Left lung (tissue), 4 donors: ENCODE measurements at regions not wholly inside any gene's neighbourhood (a gene's known extent, or its start where the extent isn't known, plus 50 kb on each side); places are given as distances from the start of the nearest gene placed in this dataset.
"Not testable (repeated sequence)": the region's sequence is repeated elsewhere in the genome, so short reads cannot be mapped to it uniquely, and the experiment has no call there.

ENCODE experiments used
- ATAC-seq: fragments of 200-7000 bp; cut with Tn5 transposase; one replicate; pipeline ENCODE4 v1.9.1; 2020; ENCODE audit warnings: moderate library complexity
- DNase-seq, 4 donors: peaks; one replicate each; pipeline ENCODE4 v3.0.0-alpha.2; 2013 to 2020
- H3K27ac ChIP-seq, 2 donors: fragments of 200-600 bp; sonication (generic) in 1 of 2; one replicate each; pipeline versions ENCODE4 v1.5.0 to v1.8.0; 2020 to 2021
- H3K27me3 ChIP-seq, 2 donors: fragments of 200-600 bp; sonication (generic) in 1 of 2; one replicate each; pipeline versions ENCODE4 v1.5.0 to v1.8.0; 2020 to 2021
- H3K36me3 ChIP-seq, 2 donors: fragments of 200-600 bp; sonication (generic) in 1 of 2; one replicate each; pipeline versions ENCODE4 v1.5.0 to v1.8.0; 2020 to 2021
- H3K4me1 ChIP-seq, 2 donors: fragments of 200-600 bp; one replicate each; pipeline ENCODE4 v1.8.0; 2021
- H3K4me3 ChIP-seq, 2 donors: fragments of 200-600 bp; sonication (generic) in 1 of 2; one replicate each; pipeline versions ENCODE4 v1.5.0 to v1.8.0; 2020 to 2021; ENCODE audit warnings: mild to moderate bottlenecking in 1 of 2
- H3K9me3 ChIP-seq, 2 donors: fragments of 200-600 bp; sonication (generic) in 1 of 2; one replicate each; pipeline versions ENCODE4 v1.5.0 to v1.8.0; 2020 to 2021
- intact Hi-C, 2 donors: fragments of 100-400 bp; cut with DNase I; formaldehyde crosslinking; loops; one replicate each; pipeline versions ENCODE4 v1.11.2 to v1.14.2; 2022
- TF ChIP-seq, protein P1 (sequence below), 2 donors: fragments of 200-600 bp; sonication (generic) in 1 of 2; IDR thresholded peaks; one replicate each; pipeline versions ENCODE4 v1.5.0 to v1.8.0; 2021; ENCODE audit warnings: antibody characterized with exemption in 2 of 2
- donor health status: DM: no; HTN: yes; CAD: no.
- donor health status: DM: no; HTN: no; CAD: no.

DNA sequence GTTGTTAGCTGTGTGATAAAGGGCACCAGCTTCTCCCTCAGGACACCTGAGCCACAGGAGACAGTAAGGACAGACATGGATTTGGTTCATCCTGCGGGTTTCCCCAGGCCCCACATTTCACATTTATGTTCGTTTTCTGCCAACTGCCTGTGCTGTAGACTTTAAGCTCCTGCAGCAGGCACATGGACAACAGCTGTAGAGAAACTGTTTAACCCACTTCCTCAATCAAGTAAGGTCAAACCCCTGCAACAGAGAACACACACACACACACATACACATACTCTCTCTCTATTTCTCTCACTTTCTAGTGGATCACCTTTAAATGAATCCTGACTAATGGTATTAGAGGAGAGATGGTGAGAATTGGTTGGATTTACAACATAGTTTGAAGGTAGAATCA, 90.7 kb downstream of the C11orf87 start:
- TF ChIP-seq, protein P1, sequence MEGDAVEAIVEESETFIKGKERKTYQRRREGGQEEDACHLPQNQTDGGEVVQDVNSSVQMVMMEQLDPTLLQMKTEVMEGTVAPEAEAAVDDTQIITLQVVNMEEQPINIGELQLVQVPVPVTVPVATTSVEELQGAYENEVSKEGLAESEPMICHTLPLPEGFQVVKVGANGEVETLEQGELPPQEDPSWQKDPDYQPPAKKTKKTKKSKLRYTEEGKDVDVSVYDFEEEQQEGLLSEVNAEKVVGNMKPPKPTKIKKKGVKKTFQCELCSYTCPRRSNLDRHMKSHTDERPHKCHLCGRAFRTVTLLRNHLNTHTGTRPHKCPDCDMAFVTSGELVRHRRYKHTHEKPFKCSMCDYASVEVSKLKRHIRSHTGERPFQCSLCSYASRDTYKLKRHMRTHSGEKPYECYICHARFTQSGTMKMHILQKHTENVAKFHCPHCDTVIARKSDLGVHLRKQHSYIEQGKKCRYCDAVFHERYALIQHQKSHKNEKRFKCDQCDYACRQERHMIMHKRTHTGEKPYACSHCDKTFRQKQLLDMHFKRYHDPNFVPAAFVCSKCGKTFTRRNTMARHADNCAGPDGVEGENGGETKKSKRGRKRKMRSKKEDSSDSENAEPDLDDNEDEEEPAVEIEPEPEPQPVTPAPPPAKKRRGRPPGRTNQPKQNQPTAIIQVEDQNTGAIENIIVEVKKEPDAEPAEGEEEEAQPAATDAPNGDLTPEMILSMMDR (IDR thresholded peaks at IDR 0.05): no peak

DNA sequence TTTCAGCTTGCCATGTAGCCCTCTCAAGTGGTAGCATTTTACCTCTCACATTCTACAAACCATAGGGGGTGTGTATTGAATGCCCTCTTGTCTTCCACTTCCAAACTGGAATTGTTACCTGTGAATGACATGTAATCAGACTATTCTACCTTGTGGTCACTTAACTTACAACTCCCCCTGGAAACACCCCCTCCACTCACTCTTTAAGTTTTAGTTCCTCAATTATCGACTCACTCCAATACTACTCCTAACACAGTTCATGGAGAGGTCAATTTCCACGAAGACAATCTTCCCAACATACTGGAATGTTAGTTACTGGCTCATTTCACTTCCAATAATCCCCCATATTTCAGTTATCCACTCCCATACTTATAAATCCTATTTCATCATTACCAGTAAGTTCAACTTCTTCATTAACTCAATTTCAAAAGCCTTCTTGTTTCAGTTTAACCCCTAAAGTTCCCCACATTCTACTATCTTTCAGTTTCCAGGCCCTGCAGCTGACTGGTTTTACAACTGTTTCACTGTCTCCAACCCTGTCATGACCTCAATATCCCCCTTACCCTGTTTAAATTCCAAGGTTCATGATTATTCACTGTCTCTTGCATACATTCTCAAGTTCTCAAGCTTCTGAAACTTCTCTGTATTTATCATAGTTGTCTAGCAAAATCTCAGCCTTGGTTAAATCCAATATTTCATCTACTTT, 92.5 kb downstream of the C11orf87 start:
- no peak overlapping the region for H3K4me3 ChIP-seq
- TF ChIP-seq, protein P1 (IDR thresholded peaks at IDR 0.05): no peak

More for the DNA sequence above, 90.7 kb downstream of the C11orf87 start:
- Histone ChIP-seq H3K9me3 (no peaks in the 10 kb centered on the region), H3K36me3 (no peaks in the 10 kb centered on the region), H3K4me3 (no peak overlapping the region), H3K27me3 (no peaks in the 10 kb centered on the region), H3K27ac (no peak overlapping the region), H3K4me1 (no peaks in the 10 kb centered on the region)
- intact Hi-C loops: no loop called here
- no peak for DNase-seq
- no peak for ATAC-seq

DNA sequence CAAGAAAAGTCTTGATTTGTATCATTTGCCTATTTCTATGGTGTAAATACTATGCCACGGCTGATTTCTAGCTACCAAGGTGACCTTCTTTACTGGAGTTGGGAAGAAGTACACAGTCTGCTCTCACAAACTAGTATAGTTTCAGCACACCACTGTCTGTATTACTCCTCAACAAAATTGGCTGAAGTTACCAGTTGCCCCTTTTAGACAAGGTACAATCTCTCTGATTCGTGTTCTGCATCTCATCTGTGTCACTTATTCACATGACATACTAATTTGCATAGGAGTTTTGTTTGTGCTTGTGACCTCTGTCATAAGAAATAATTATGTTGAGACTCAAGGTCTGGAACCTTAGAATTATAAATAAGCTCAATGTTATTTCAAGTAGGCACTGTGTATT, 97.3 kb downstream of the C11orf87 start:
- intact Hi-C loops: no loop called here
- DNase-seq (no peak), ATAC-seq (no peak)
- no peak overlapping the region for H3K27ac ChIP-seq
- H3K36me3 ChIP-seq: no peaks in the 10 kb centered on the region
- no peak overlapping the region for H3K4me3 ChIP-seq
- no peaks in the 10 kb centered on the region for H3K9me3 ChIP-seq
- H3K4me1 ChIP-seq: no peaks in the 10 kb centered on the region
- TF ChIP-seq, protein P1 (IDR thresholded peaks at IDR 0.05): no peak
- no peaks in the 10 kb centered on the region for H3K27me3 ChIP-seq

More for the DNA sequence above, 92.5 kb downstream of the C11orf87 start:
- ATAC-seq: no peak
- intact Hi-C loops: no loop called here
- no peak overlapping the region for H3K27ac ChIP-seq
- no peaks in the 10 kb centered on the region for H3K27me3 ChIP-seq
- no peaks in the 10 kb centered on the region for H3K4me1 ChIP-seq
- no peaks in the 10 kb centered on the region for H3K36me3 ChIP-seq
- H3K9me3 ChIP-seq: no peaks in the 10 kb centered on the region
- DNase-seq: no peak

DNA sequence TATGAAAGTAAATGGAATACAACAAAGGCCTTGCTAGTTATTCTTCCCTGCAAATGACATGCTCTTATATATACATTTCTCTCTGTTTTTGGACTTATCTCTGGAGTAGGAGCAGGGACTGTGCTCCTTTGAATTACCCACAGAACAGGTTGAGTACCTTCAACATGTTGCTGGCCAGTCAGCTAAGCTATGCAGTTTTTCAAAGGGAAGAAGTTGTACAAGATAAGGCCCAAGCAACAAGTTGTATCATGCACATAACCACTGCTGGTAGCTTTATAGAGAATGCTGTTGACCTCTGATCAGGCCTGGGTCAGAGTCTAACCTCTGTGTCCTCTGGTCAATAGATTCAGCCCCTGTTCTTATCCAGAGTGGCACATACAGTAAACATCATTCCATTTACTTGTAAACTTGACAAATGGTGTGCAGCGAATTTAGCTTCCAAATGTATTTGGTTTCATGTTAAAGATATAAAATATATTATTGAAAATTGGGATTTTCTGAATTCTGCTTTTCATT, 99.6 kb downstream of the C11orf87 start:
- intact Hi-C loops: no loop called here
- no peaks in the 10 kb centered on the region for H3K36me3 ChIP-seq
- no peaks in the 10 kb centered on the region for H3K9me3 ChIP-seq
- no peak overlapping the region for H3K27ac ChIP-seq
- TF ChIP-seq, protein P1 (IDR thresholded peaks at IDR 0.05): no peak
- DNase-seq (no peak), ATAC-seq (no peak)
- no peaks in the 10 kb centered on the region for H3K4me1 ChIP-seq
- H3K4me3 ChIP-seq: no peak overlapping the region
- no peaks in the 10 kb centered on the region for H3K27me3 ChIP-seq

DNA sequence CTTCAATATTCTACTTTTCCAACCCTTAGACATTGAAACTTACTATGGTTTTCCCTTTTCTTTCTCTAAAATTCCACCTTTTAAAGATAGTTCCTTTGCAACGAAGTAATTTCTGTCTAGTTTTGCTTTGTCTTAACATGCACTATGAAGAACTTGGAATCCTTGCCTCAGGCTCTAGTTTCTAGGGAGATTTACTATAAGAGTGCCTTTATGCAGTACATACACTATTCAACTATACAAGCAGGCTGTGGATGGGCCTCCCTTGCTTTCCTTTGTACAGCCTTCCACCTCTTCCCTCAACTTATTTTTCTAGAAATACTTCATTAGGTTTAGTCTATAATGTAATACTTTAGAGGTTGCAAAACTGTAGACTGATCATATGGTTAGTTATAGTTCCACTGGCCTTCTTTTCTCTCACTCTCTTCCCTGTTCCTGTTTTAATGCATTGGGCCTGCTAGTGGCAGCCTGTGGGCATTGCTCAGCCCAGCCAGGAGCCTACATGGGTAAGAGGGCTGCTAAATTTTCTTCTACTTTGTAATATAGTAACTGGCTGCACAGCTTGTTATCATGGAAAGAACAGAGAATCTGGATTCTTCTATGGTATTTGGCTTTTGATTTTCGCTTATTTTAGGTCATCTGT, 100.2 kb downstream of the C11orf87 start:
- H3K36me3 ChIP-seq: no peaks in the 10 kb centered on the region

DNA sequence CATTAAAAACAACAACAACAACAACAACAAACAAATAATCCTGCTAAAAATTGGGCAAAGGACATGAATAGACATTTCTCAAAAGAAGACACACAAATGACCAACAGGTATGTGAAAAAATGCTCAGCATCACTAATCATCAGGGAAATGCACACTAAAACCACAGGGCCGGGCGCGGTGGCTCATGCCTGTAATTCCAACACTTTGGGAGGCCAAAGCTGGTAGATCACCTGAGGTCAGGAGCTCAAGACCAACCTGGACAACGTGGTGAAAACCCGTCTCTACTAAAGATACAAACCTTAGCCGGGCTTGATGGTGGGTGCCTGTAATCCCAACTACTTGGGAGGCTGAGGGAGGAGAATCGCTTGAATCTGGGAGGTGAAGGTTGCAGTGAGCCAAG, 103.6 kb downstream of the C11orf87 start:
- H3K9me3 ChIP-seq, H3K27me3 ChIP-seq, H3K27ac ChIP-seq, H3K36me3 ChIP-seq, intact Hi-C loops, H3K4me3 ChIP-seq, ATAC-seq, H3K4me1 ChIP-seq: not testable (repeated sequence)
- peak in 1 of 4 donors; percentile 31 for DNase-seq

More for the DNA sequence above, 100.2 kb downstream of the C11orf87 start:
- intact Hi-C loops: no loop called here
- Histone ChIP-seq H3K27ac (no peak overlapping the region), H3K4me3 (no peak overlapping the region), H3K4me1 (no peaks in the 10 kb centered on the region), H3K9me3 (no peaks in the 10 kb centered on the region), H3K27me3 (no peaks in the 10 kb centered on the region)
- DNase-seq (no peak), ATAC-seq (no peak)
- TF ChIP-seq, protein P1 (IDR thresholded peaks at IDR 0.05): no peak
